ENCODE measurements at regions not wholly inside any gene's neighbourhood (a gene's known extent, or its start where the extent isn't known, plus 50 kb on each side); places are given as distances from the start of the nearest gene placed in this dataset.

DNA sequence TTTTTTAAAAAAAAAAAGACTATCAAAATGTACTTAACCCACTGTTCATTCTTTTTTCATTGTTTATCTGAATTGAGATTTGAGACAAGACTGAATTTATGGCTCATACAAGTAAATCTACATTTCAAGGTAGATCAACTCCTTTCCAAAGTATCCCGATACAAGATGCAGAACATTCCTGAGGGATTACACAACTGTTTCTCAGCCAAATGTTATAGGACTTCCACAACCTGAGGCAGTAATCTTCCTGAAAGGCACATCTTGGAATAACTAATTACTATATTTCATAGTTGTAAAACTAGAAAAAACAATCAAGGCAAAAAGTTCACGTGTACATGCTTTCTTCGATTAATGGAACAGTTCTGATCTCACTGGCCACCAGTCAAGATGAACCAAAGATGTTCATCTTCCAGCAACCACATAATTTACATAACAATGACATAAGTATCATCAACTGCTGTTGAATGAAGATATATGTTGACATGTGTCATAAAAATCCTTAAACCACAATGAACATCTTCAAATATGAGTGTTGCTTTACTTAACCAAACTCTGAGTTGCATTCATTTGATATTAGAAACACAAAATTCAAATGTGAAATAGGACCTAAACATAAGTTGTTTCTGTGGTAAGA, 225.2 kb upstream of the DKK2 start:
- no peak for TF ChIP-seq CTCF (conservative IDR thresholded peaks at IDR 0.05; ENCODE audit: low read length)
- no peak for TF ChIP-seq EZH2phosphoT487 (IDR thresholded peaks at IDR 0.05; ENCODE audit: borderline replicate concordance)

Measured in Loucy (cell line).